ENCODE measurements at regions not wholly inside any gene's neighbourhood (a gene's known extent, or its start where the extent isn't known, plus 50 kb on each side); places are given as distances from the start of the nearest gene placed in this dataset.

GRCh38 chr13:22262001-22262885, 591.4 kb downstream of the FGF9 start:
- H3K27ac ChIP-seq = no peak overlapping the region
- TF ChIP-seq ZFX (IDR thresholded peaks at IDR 0.05; ENCODE audit: borderline replicate concordance) (no peak), CTCF (IDR thresholded peaks at IDR 0.05) (no peak)

- H3K27ac ChIP-seq = no peak overlapping the region
- TF ChIP-seq CTCF (IDR thresholded peaks at IDR 0.05) (no peak), ZFX (IDR thresholded peaks at IDR 0.05; ENCODE audit: borderline replicate concordance) (no peak)
Observed at GRCh38 chr13:22263185-22263584, 592.3 kb downstream of the FGF9 start.

GRCh38 chr13:22265563-22265962, 594.7 kb downstream of the FGF9 start:
- no peak overlapping the region for H3K27ac ChIP-seq
- TF ChIP-seq ZFX (IDR thresholded peaks at IDR 0.05; ENCODE audit: borderline replicate concordance) (no peak), CTCF (IDR thresholded peaks at IDR 0.05) (no peak)

- no peak for TF ChIP-seq CTCF (IDR thresholded peaks at IDR 0.05)
- TF ChIP-seq ZFX (IDR thresholded peaks at IDR 0.05; ENCODE audit: borderline replicate concordance) = no peak
Observed at GRCh38 chr13:22270881-22271280, 600.0 kb downstream of the FGF9 start.

GRCh38 chr13:22271903-22272302, 601.0 kb downstream of the FGF9 start:
- H3K27ac ChIP-seq = no peak overlapping the region
- TF ChIP-seq ZFX (IDR thresholded peaks at IDR 0.05; ENCODE audit: borderline replicate concordance) (no peak), CTCF (IDR thresholded peaks at IDR 0.05) (no peak)

More at GRCh38 chr13:22270881-22271280, 600.0 kb downstream of the FGF9 start:
- H3K27ac ChIP-seq = no peak overlapping the region

- TF ChIP-seq CTCF (IDR thresholded peaks at IDR 0.05) (no peak), ZFX (IDR thresholded peaks at IDR 0.05; ENCODE audit: borderline replicate concordance) (no peak)
- H3K27ac ChIP-seq = no peak overlapping the region
Observed at GRCh38 chr13:22275393-22275792, 604.5 kb downstream of the FGF9 start.

GRCh38 chr13:22276616-22277015, 605.7 kb downstream of the FGF9 start:
- TF ChIP-seq CTCF (IDR thresholded peaks at IDR 0.05) = no peak
- no peak for TF ChIP-seq ZFX (IDR thresholded peaks at IDR 0.05; ENCODE audit: borderline replicate concordance)
- no peak overlapping the region for H3K27ac ChIP-seq

Data from 22Rv1 (cell line).